Upper lobe of left lung (tissue), 4 donors: ENCODE measurements at regions not wholly inside any gene's neighbourhood (a gene's known extent, or its start where the extent isn't known, plus 50 kb on each side); places are given as distances from the start of the nearest gene placed in this dataset.

Experiments
- CTCF ChIP-seq, 6 experiments: fragments of 450-650 bp in 4 of 6; fragments of 200-600 bp in 2 of 6; sonication (generic) in 2 of 6; IDR thresholded peaks; one replicate each; pipeline ENCODE4 v1.5.1; 2016 to 2019; ENCODE audit warnings: antibody characterized with exemption in 6 of 6
- POLR2A ChIP-seq, 4 donors: fragments of 450-650 bp; IDR thresholded peaks; one replicate each; pipeline ENCODE4 v1.5.1; 2016 to 2017; ENCODE audit warnings: antibody characterized with exemption in 4 of 4, mild to moderate bottlenecking in 2 of 4

GRCh38 chr9:75810063-75810462 lies 80.4 kb upstream of the PCSK5 start:
- no peak for TF ChIP-seq CTCF (IDR thresholded peaks at IDR 0.05)
- TF ChIP-seq POLR2A (IDR thresholded peaks at IDR 0.05) = no peak
